ENCODE measurements at regions not wholly inside any gene's neighbourhood (a gene's known extent, or its start where the extent isn't known, plus 50 kb on each side); places are given as distances from the start of the nearest gene placed in this dataset.

GRCh38 chr3:163664466-163664865 is 1413.8 kb downstream of the SI start:
- Histone ChIP-seq H3K9me3 (ENCODE audit: control insufficient read depth in 2 of 2, low read length in 2 of 2) (peaks cover 0 to 2% of the 10 kb centered on the region in 2 experiments), H3K4me1 (ENCODE audit: control insufficient read depth, insufficient read depth, low read length, poor library complexity, severe bottlenecking) (no peaks in the 10 kb centered on the region), H3K27ac (ENCODE audit: insufficient read depth, low read length, poor library complexity, severe bottlenecking) (no peak overlapping the region), H3K36me3 (ENCODE audit: control insufficient read depth, insufficient read depth, low read length) (no peaks in the 10 kb centered on the region), H3K27me3 (ENCODE audit: control insufficient read depth, insufficient read depth, low read length) (no peaks in the 10 kb centered on the region), H3K4me3 (ENCODE audit: low read depth, low read length) (no peak overlapping the region)
- DNase-seq, result no peak
- Mint-ChIP-seq H3K36me3 (no peaks in the 10 kb centered on the region), H3K9me3 (peaks cover 4 to 40% (median 16%) of the 10 kb centered on the region in 7 donors), H3K4me1 (no peaks in the 10 kb centered on the region), H3K27ac (no peak overlapping the region), H3K27me3 (no peaks in the 10 kb centered on the region), H3K4me3 (peak overlapping the region in 1 of 4 donors; percentile 1)
- ATAC-seq (ENCODE audit: low read depth in 2 of 2), result no peak

DNA sequence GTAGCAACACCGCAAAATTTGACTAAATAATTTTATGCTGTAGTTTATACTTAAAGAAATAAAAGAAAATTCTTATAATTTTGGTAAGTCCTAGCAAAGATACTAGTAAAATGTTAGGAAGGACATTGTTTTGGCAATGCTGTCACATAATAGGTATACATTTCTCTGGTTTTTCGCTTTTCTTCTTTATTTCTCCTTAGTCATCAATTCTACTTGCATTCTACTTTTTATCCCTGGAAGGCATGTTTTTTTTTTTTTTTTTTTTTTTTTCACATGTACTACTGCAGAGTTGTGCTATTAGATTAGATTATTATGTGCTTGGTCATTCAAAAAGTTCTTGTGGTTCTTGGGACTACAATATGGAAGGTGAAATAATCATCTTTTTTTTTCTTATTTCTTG is 1421.2 kb downstream of the SI start:
- no peaks in the 10 kb centered on the region for H3K36me3 ChIP-seq (ENCODE audit: control insufficient read depth, insufficient read depth, low read length)
- ATAC-seq (ENCODE audit: low read depth in 2 of 2) (no peak), DNase-seq (no peak)
- Mint-ChIP-seq H3K4me1 (no peaks in the 10 kb centered on the region), H3K27ac (no peak overlapping the region), H3K9me3 (peaks cover 0 to 14% (median 5%) of the 10 kb centered on the region in 7 donors), H3K4me3 (no peak overlapping the region), H3K36me3 (no peaks in the 10 kb centered on the region), H3K27me3 (no peaks in the 10 kb centered on the region)
- no peak overlapping the region for H3K27ac ChIP-seq (ENCODE audit: insufficient read depth, low read length, poor library complexity, severe bottlenecking)
- peaks cover 0 to 4% of the 10 kb centered on the region in 2 experiments for H3K9me3 ChIP-seq (ENCODE audit: control insufficient read depth in 2 of 2, low read length in 2 of 2)
- H3K4me1 ChIP-seq (ENCODE audit: control insufficient read depth, insufficient read depth, low read length, poor library complexity, severe bottlenecking), result no peaks in the 10 kb centered on the region
- H3K4me3 ChIP-seq (ENCODE audit: low read depth, low read length), result no peak overlapping the region
- H3K27me3 ChIP-seq (ENCODE audit: control insufficient read depth, insufficient read depth, low read length), result no peaks in the 10 kb centered on the region

GRCh38 chr3:163655021-163655420 is 1423.3 kb downstream of the SI start:
- peaks cover 0 to 4% of the 10 kb centered on the region in 2 experiments for H3K9me3 ChIP-seq (ENCODE audit: control insufficient read depth in 2 of 2, low read length in 2 of 2)
- Mint-ChIP-seq H3K27me3 (no peaks in the 10 kb centered on the region), H3K4me3 (no peak overlapping the region), H3K36me3 (no peaks in the 10 kb centered on the region), H3K9me3 (peaks cover 0 to 17% (median 5%) of the 10 kb centered on the region in 7 donors), H3K27ac (no peak overlapping the region), H3K4me1 (no peaks in the 10 kb centered on the region)
- no peak overlapping the region for H3K4me3 ChIP-seq (ENCODE audit: low read depth, low read length)
- H3K36me3 ChIP-seq (ENCODE audit: control insufficient read depth, insufficient read depth, low read length), result no peaks in the 10 kb centered on the region
- ATAC-seq (ENCODE audit: low read depth in 2 of 2), result no peak
- H3K27ac ChIP-seq (ENCODE audit: insufficient read depth, low read length, poor library complexity, severe bottlenecking), result no peak overlapping the region
- H3K4me1 ChIP-seq (ENCODE audit: control insufficient read depth, insufficient read depth, low read length, poor library complexity, severe bottlenecking), result no peaks in the 10 kb centered on the region
- no peak for DNase-seq
- no peaks in the 10 kb centered on the region for H3K27me3 ChIP-seq (ENCODE audit: control insufficient read depth, insufficient read depth, low read length)

GRCh38 chr3:163644172-163644571 is 1434.1 kb downstream of the SI start:
- no peaks in the 10 kb centered on the region for H3K27me3 Mint-ChIP-seq
- no peak for ATAC-seq (ENCODE audit: low read depth in 2 of 2)

GRCh38 chr3:163632722-163633121 is 1445.6 kb downstream of the SI start:
- Mint-ChIP-seq H3K36me3 (no peaks in the 10 kb centered on the region), H3K27ac (no peak overlapping the region), H3K27me3 (no peaks in the 10 kb centered on the region), H3K4me1 (no peaks in the 10 kb centered on the region), H3K9me3 (peaks cover 0 to 18% (median 1%) of the 10 kb centered on the region in 7 donors), H3K4me3 (no peak overlapping the region)
- ATAC-seq (ENCODE audit: low read depth in 2 of 2), result no peak
- DNase-seq, result no peak
- Histone ChIP-seq H3K9me3 (ENCODE audit: control insufficient read depth in 2 of 2, low read length in 2 of 2) (no peaks in the 10 kb centered on the region), H3K36me3 (ENCODE audit: control insufficient read depth, insufficient read depth, low read length) (no peaks in the 10 kb centered on the region), H3K27me3 (ENCODE audit: control insufficient read depth, insufficient read depth, low read length) (no peaks in the 10 kb centered on the region), H3K4me1 (ENCODE audit: control insufficient read depth, insufficient read depth, low read length, poor library complexity, severe bottlenecking) (no peaks in the 10 kb centered on the region), H3K27ac (ENCODE audit: insufficient read depth, low read length, poor library complexity, severe bottlenecking) (no peak overlapping the region), H3K4me3 (ENCODE audit: low read depth, low read length) (no peak overlapping the region)

More at GRCh38 chr3:163644172-163644571, 1434.1 kb downstream of the SI start:
- Histone ChIP-seq H3K4me1 (ENCODE audit: control insufficient read depth, insufficient read depth, low read length, poor library complexity, severe bottlenecking) (no peaks in the 10 kb centered on the region), H3K36me3 (ENCODE audit: control insufficient read depth, insufficient read depth, low read length) (no peaks in the 10 kb centered on the region), H3K4me3 (ENCODE audit: low read depth, low read length) (no peak overlapping the region), H3K27ac (ENCODE audit: insufficient read depth, low read length, poor library complexity, severe bottlenecking) (no peak overlapping the region), H3K27me3 (ENCODE audit: control insufficient read depth, insufficient read depth, low read length) (no peaks in the 10 kb centered on the region), H3K9me3 (ENCODE audit: control insufficient read depth in 2 of 2, low read length in 2 of 2) (peaks cover 0 to 4% of the 10 kb centered on the region in 2 experiments)
- no peak for DNase-seq
- Mint-ChIP-seq H3K4me1 (no peaks in the 10 kb centered on the region), H3K9me3 (peaks cover 0 to 24% (median 5%) of the 10 kb centered on the region in 7 donors), H3K36me3 (no peaks in the 10 kb centered on the region), H3K27ac (no peak overlapping the region), H3K4me3 (no peak overlapping the region)

GRCh38 chr3:163626753-163627152 is 1451.5 kb downstream of the SI start:
- Histone ChIP-seq H3K27me3 (ENCODE audit: control insufficient read depth, insufficient read depth, low read length) (no peaks in the 10 kb centered on the region), H3K4me3 (ENCODE audit: low read depth, low read length) (no peak overlapping the region), H3K36me3 (ENCODE audit: control insufficient read depth, insufficient read depth, low read length) (no peaks in the 10 kb centered on the region), H3K9me3 (ENCODE audit: control insufficient read depth in 2 of 2, low read length in 2 of 2) (no peaks in the 10 kb centered on the region), H3K4me1 (ENCODE audit: control insufficient read depth, insufficient read depth, low read length, poor library complexity, severe bottlenecking) (no peaks in the 10 kb centered on the region), H3K27ac (ENCODE audit: insufficient read depth, low read length, poor library complexity, severe bottlenecking) (no peak overlapping the region)
- no peak for DNase-seq
- H3K36me3 Mint-ChIP-seq, result no peaks in the 10 kb centered on the region
- ATAC-seq (ENCODE audit: low read depth in 2 of 2), result no peak
- H3K4me3 Mint-ChIP-seq, result no peak overlapping the region
- peaks cover 0 to 6% (median 3%) of the 10 kb centered on the region in 7 donors for H3K9me3 Mint-ChIP-seq
- H3K4me1 Mint-ChIP-seq, result no peaks in the 10 kb centered on the region
- H3K27me3 Mint-ChIP-seq, result no peaks in the 10 kb centered on the region
- H3K27ac Mint-ChIP-seq, result no peak overlapping the region

DNA sequence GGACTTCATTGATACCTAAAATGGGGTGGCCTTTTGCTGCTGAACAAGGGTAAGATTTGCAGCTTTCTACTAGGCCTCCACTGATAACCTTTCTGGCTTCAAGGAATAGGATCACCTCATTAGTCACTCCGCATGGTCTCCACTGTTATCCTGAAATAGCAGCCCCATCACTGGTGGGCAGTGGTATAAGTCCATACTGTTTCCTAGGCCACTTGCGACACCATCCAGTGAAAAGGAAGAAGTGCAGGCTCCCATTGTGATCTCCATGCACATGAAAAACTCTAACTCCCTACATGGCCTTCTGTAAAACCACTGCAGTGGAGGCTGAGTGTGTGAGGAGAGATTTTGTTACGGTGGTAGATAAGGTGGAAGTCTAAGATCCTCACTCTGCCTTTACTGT is 1455.9 kb downstream of the SI start:
- H3K36me3 Mint-ChIP-seq, result no peaks in the 10 kb centered on the region
- DNase-seq (no peak), ATAC-seq (ENCODE audit: low read depth in 2 of 2) (no peak)
- H3K27me3 ChIP-seq (ENCODE audit: control insufficient read depth, insufficient read depth, low read length), result no peaks in the 10 kb centered on the region
- H3K4me1 ChIP-seq (ENCODE audit: control insufficient read depth, insufficient read depth, low read length, poor library complexity, severe bottlenecking), result no peaks in the 10 kb centered on the region
- no peaks in the 10 kb centered on the region for H3K4me1 Mint-ChIP-seq
- H3K4me3 ChIP-seq (ENCODE audit: low read depth, low read length), result no peak overlapping the region
- peaks cover 0 to 10% (median 8%) of the 10 kb centered on the region in 7 donors for H3K9me3 Mint-ChIP-seq
- no peaks in the 10 kb centered on the region for H3K27me3 Mint-ChIP-seq
- H3K9me3 ChIP-seq (ENCODE audit: control insufficient read depth in 2 of 2, low read length in 2 of 2), result no peaks in the 10 kb centered on the region
- no peak overlapping the region for H3K27ac Mint-ChIP-seq
- H3K4me3 Mint-ChIP-seq, result peak overlapping the region in 1 of 4 donors; percentile 61
- no peak overlapping the region for H3K27ac ChIP-seq (ENCODE audit: insufficient read depth, low read length, poor library complexity, severe bottlenecking)
- no peaks in the 10 kb centered on the region for H3K36me3 ChIP-seq (ENCODE audit: control insufficient read depth, insufficient read depth, low read length)

GRCh38 chr3:163614886-163615285 is 1463.4 kb downstream of the SI start:
- H3K4me1 ChIP-seq (ENCODE audit: control insufficient read depth, insufficient read depth, low read length, poor library complexity, severe bottlenecking), result no peaks in the 10 kb centered on the region
- Mint-ChIP-seq H3K9me3 (peaks cover 0 to 14% (median 6%) of the 10 kb centered on the region in 7 donors), H3K27me3 (no peaks in the 10 kb centered on the region), H3K27ac (no peak overlapping the region), H3K4me1 (no peaks in the 10 kb centered on the region), H3K4me3 (no peak overlapping the region), H3K36me3 (no peaks in the 10 kb centered on the region)
- H3K36me3 ChIP-seq (ENCODE audit: control insufficient read depth, insufficient read depth, low read length), result no peaks in the 10 kb centered on the region
- H3K4me3 ChIP-seq (ENCODE audit: low read depth, low read length), result no peak overlapping the region
- no peaks in the 10 kb centered on the region for H3K9me3 ChIP-seq (ENCODE audit: control insufficient read depth in 2 of 2, low read length in 2 of 2)
- no peak for DNase-seq
- no peaks in the 10 kb centered on the region for H3K27me3 ChIP-seq (ENCODE audit: control insufficient read depth, insufficient read depth, low read length)
- H3K27ac ChIP-seq (ENCODE audit: insufficient read depth, low read length, poor library complexity, severe bottlenecking), result no peak overlapping the region
- no peak for ATAC-seq (ENCODE audit: low read depth in 2 of 2)

Measured in CD4-positive, CD25-positive, alpha-beta regulatory T cell (primary cell).